ENCODE measurements at regions not wholly inside any gene's neighbourhood (a gene's known extent, or its start where the extent isn't known, plus 50 kb on each side); places are given as distances from the start of the nearest gene placed in this dataset.

DNA sequence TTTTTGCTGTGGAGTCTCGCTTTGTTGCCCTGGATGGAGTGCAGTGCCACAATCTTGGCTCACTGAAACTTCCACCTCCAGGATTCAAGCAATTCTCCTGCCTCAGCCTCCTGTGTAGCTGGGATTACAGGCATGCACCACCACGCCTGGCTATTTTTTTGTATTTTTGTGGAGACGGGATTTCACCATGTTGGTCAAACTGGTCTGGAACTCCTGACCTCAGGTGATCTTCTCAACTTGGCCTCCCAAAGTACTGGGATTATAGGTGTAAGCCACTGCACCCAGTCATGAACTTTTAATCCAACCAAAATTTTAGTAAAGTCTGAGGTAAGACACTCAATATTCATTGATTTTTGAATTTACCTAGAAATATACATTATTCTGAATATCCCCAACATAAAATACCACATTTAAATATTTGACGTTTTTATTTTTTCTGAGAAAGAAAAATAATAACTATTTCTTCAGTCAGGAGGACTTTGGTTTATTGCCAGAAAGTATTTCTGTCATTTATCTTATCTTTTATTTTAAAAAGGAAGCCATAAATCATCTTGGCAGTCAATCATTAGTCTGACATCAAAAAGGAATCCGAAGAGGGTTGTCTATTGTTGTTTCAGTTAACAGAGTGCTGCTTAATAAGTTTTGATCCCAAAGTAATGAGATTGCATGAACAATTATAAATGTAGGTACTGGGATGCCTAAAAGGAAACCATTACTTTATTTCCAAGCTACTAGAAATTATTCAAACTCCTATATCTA lies 102.2 kb upstream of the GRIA4 start (continued):
- TF ChIP-seq ZSCAN29 (IDR thresholded peaks at IDR 0.05) (no peak), ZNF622 (IDR thresholded peaks at IDR 0.05) (no peak), NR2C2 (IDR thresholded peaks at IDR 0.05; ENCODE audit: borderline replicate concordance, control insufficient read depth, insufficient read length, low read depth) (no peak), SUZ12 (IDR thresholded peaks at IDR 0.05; ENCODE audit: unreplicated experiment) (no peak)
- TF ChIP-seq, protein P1, sequence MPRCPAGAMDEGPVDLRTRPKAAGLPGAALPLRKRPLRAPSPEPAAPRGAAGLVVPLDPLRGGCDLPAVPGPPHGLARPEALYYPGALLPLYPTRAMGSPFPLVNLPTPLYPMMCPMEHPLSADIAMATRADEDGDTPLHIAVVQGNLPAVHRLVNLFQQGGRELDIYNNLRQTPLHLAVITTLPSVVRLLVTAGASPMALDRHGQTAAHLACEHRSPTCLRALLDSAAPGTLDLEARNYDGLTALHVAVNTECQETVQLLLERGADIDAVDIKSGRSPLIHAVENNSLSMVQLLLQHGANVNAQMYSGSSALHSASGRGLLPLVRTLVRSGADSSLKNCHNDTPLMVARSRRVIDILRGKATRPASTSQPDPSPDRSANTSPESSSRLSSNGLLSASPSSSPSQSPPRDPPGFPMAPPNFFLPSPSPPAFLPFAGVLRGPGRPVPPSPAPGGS (IDR thresholded peaks at IDR 0.05; ENCODE audit: borderline replicate concordance, insufficient read depth, low read depth, low read length, poor library complexity, severe bottlenecking): no peak
- TF ChIP-seq, protein P2, sequence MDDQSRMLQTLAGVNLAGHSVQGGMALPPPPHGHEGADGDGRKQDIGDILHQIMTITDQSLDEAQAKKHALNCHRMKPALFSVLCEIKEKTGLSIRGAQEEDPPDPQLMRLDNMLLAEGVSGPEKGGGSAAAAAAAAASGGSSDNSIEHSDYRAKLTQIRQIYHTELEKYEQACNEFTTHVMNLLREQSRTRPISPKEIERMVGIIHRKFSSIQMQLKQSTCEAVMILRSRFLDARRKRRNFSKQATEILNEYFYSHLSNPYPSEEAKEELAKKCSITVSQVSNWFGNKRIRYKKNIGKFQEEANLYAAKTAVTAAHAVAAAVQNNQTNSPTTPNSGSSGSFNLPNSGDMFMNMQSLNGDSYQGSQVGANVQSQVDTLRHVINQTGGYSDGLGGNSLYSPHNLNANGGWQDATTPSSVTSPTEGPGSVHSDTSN (IDR thresholded peaks at IDR 0.05; ENCODE audit: insufficient replicate concordance, low read depth, low read length): no peak

DNA sequence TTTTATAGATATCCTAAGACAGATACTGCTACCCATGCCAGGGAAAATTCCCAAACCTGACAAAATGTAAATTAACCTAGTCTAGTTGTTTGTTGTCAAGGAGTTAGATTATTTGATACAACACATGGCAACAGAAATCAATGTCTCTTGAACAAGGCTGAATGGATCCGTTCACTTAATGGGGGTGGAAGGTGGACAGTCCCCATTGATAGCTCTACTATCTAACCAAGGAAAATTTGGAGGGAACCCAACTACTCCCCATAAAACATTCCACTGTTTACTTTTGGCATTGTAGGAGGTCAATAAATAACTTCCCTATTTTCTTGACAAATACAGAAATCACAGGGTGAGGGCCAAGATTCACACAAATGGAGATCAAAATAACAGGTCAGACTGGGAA lies 117.9 kb upstream of the GRIA4 start:
- intact Hi-C loops (cut with micrococcal nuclease; ENCODE audit: unreplicated experiment) (no loop called here), in situ Hi-C loops (cut with MboI) (no loop called here)
- H4K20me1 ChIP-seq (ENCODE audit: control insufficient read depth, insufficient read depth): no peaks in the 10 kb centered on the region
- DNase-seq (ENCODE audit: low read depth, low spot score): no peak
- no peak for ATAC-seq
- WGBS (ENCODE audit: insufficient coverage, insufficient replicate concordance, low lambda C conversion rate, missing lambda C conversion rate): 47% methylated on average over 1 of the region's 1 CpG
- FAIRE-seq: no peak
- no peaks in the 10 kb centered on the region for H3K9me3 ChIP-seq (replicated peaks; ENCODE audit: control insufficient read depth, insufficient read depth, low read length)
- TF ChIP-seq JUNB (IDR thresholded peaks at IDR 0.05) (no peak), HDGF (IDR thresholded peaks at IDR 0.05) (no peak), TCF12 (IDR thresholded peaks at IDR 0.05; ENCODE audit: low read depth, low read length) (no peak)
- no peak overlapping the region for H3K4me3 ChIP-seq
- H3K27me3 ChIP-seq (replicated peaks in 1 of 2; ENCODE audit: control insufficient read depth in 2 of 2, insufficient read depth in 2 of 2, low read length in 1 of 2): no peaks in the 10 kb centered on the region; a peak in 1 of 4 replicates
- SMC1A ChIA-PET (ENCODE audit: uncharacterized antibody, unreplicated experiment): no interaction called here
- no peaks in the 10 kb centered on the region for H3K4me1 ChIP-seq (ENCODE audit: control insufficient read depth, insufficient read depth, low read length)
- H3K27ac ChIP-seq (ENCODE audit: control insufficient read depth, insufficient read depth): no peak overlapping the region
- H2AFZ ChIP-seq (ENCODE audit: control insufficient read depth, low read depth, low read length): no peak overlapping the region
- H3K36me3 ChIP-seq (ENCODE audit: control insufficient read depth in 2 of 2, insufficient read depth in 2 of 2, low read length in 1 of 2): no peaks in the 10 kb centered on the region
- no peaks in the 10 kb centered on the region for H3K79me2 ChIP-seq (ENCODE audit: control insufficient read depth, insufficient read depth, low read length)
- no TSS peak for BruUV-seq (replicated peaks)
- RAD21 ChIA-PET (ENCODE audit: unreplicated experiment): no interaction called here
- CTCF ChIA-PET: no interaction called here
- POLR2A ChIA-PET: no interaction called here
- H3K9ac ChIP-seq (ENCODE audit: control insufficient read depth, insufficient read depth, low read length): no peak overlapping the region
- no peak overlapping the region for H3K4me2 ChIP-seq (ENCODE audit: control insufficient read depth, insufficient read depth)

Measured in GM12878 (cell line).